C4-2B (cell line): ENCODE measurements at regions not wholly inside any gene's neighbourhood (a gene's known extent, or its start where the extent isn't known, plus 50 kb on each side); places are given as distances from the start of the nearest gene placed in this dataset.

Experiments used
- H3K27ac ChIP-seq: fragments of 450-650 bp; 2 replicates; pipeline ENCODE4 v1.5.1; 2017
- CTCF ChIP-seq: fragments of 450-650 bp; conservative IDR thresholded peaks from 2 replicates; pipeline ENCODE4 v1.5.1; 2017; ENCODE audit warnings: mild to moderate bottlenecking
- ZFX ChIP-seq: fragments of 450-650 bp; IDR thresholded peaks from 2 replicates; pipeline ENCODE4 v1.6.1; 2017

- no peak overlapping the region for H3K27ac ChIP-seq
- TF ChIP-seq CTCF: no peak
- TF ChIP-seq ZFX: no peak
Observed at GRCh38 chr22:48182031-48182430, 1419.6 kb downstream of the TBC1D22A start.

DNA sequence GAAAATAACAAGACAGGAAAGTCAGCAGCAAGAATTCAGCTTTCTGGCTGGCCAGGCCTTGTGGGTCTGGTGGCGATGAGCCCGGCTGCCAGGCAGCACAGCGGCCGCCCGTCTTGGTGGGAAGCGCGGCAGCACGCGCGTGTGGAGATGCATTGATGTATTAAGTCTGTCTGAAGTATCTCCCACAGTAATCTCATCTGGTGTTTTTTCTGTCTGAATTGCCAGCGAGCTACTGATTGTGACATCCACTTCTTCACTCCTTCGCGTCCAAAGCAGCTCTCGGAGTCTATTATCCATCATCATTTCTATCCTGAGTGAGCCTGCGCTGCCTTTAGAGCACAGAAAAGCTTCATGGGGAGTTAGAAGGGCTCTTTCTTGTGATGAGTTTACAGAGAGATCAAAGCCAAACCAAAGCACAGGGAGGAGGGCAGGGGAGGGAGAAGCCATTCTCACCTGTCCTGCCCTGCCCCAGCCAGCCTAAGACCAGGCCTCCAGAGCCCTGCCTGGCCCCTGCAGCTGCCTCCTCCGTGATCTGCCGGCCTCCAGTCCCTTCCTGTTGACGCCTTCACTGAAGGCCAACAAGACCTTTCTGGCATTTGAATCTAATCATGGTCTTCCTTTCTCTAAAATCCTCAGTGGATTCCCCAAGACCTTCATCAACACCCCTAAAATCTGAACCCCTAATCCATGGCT, 1419.0 kb downstream of the TBC1D22A start:
- TF ChIP-seq CTCF (no peak), ZFX (no peak)
- H3K27ac ChIP-seq: no peak overlapping the region

GRCh38 chr22:48180631-48181030, 1418.2 kb downstream of the TBC1D22A start:
- TF ChIP-seq CTCF: no peak
- no peak for TF ChIP-seq ZFX
- H3K27ac ChIP-seq: no peak overlapping the region

DNA sequence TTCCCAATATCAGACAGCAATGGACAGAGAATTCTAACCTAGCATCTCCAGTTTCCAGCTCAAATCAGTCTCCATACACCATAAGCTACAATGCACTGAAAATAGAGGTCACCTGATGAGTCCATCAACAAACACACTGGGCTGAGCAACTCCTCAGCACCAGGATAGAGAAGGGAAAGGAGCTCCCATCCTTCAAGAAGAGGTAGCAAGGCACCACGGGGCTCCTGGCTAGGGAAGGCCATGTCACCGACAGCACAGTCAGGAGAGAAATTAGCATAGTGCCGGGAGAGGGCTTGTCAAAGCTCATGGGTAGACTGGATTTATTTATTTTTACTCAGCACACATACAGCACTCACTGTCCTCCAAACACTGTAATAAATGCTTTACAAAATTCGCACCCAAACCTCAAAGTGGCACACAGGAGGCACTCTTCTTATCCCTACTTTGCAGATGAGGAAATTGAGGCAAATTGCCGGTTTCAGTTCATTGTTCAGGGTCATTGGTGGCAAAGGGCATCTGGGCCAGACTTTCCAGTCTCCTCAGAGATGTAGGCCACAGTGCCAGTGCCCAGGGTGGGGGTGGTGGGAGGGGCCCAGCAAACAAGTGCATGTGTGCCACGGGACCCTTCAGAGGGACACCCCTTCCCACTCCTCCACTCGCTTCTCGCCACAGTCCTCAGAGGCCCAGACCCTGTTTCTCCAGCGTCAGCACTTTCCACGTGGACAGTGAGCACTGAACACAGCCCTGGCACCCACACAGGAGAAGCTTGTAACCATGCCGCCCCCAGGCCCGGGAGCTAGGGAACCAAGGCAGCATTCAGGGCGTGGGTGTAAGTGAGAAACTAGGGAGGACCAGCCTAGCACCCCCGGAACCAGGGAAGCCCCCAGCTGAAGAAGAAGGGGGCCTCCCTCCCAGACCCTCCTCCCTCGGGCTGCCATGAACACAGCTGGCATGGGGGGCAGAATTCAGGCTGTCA, 1417.4 kb downstream of the TBC1D22A start:
- no peak overlapping the region for H3K27ac ChIP-seq
- no peak for TF ChIP-seq ZFX
- TF ChIP-seq CTCF: no peak

GRCh38 chr22:48178536-48178935, 1416.1 kb downstream of the TBC1D22A start:
- no peak overlapping the region for H3K27ac ChIP-seq
- TF ChIP-seq CTCF: no peak
- no peak for TF ChIP-seq ZFX

DNA sequence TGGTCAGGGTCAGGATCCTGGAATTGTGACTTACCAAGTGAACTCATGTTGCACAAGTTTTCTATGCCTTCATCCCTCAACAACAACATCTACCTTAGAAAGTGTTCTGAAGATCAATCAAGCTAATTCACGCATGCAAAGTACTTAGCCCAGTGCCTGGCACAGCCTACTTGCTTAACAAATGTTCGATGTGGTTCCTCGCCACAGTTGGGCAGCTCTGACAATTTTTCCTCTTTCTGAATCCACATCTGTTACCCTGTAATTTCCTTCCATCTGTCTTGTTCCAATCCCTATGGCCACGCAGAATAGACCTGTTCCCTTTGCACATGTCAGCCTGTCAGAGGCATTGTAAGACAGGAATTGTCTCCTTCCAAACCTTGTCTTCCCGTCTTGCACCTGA, 1415.2 kb downstream of the TBC1D22A start:
- no peak for TF ChIP-seq ZFX
- TF ChIP-seq CTCF: no peak
- no peak overlapping the region for H3K27ac ChIP-seq

DNA sequence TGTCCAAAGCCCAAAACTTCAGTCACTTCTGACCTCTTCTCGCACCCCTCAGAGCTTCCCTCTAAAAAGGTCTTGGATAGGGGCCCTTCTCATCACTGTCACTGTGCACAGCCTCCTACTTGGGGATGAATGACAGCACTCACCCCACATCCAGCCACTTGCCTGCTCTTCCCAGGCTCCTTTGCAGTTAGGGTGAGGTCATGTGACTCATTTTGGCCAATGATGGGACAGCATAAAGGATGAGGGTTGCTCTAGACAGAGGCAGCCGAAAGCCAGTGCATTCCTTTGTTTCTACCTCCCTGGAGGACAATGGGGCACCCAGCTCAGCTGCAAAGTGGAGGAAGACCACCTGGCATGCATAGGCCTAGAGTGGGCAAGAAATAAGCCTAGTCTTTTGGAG, 1413.3 kb downstream of the TBC1D22A start:
- TF ChIP-seq CTCF (no peak), ZFX (no peak)
- H3K27ac ChIP-seq: no peak overlapping the region
